Upper lobe of left lung (tissue), 4 donors: ENCODE measurements at regions not wholly inside any gene's neighbourhood (a gene's known extent, or its start where the extent isn't known, plus 50 kb on each side); places are given as distances from the start of the nearest gene placed in this dataset.

Experiments used
- EP300 ChIP-seq, 4 donors: sonication (generic); formaldehyde crosslinking; IDR thresholded peaks; one replicate each; pipeline ENCODE4 v1.5.1; 2017; ENCODE audit warnings: antibody characterized with exemption in 4 of 4, control low read depth in 2 of 4
- POLR2A ChIP-seq, 4 donors: fragments of 450-650 bp; IDR thresholded peaks; one replicate each; pipeline ENCODE4 v1.5.1; 2016 to 2017; ENCODE audit warnings: antibody characterized with exemption in 4 of 4, mild to moderate bottlenecking in 2 of 4
- TF ChIP-seq, protein P1 (sequence below), 6 experiments: fragments of 450-650 bp in 4 of 6; fragments of 200-600 bp in 2 of 6; sonication (generic) in 2 of 6; IDR thresholded peaks; one replicate each; pipeline ENCODE4 v1.5.1; 2016 to 2019; ENCODE audit warnings: antibody characterized with exemption in 6 of 6

DNA sequence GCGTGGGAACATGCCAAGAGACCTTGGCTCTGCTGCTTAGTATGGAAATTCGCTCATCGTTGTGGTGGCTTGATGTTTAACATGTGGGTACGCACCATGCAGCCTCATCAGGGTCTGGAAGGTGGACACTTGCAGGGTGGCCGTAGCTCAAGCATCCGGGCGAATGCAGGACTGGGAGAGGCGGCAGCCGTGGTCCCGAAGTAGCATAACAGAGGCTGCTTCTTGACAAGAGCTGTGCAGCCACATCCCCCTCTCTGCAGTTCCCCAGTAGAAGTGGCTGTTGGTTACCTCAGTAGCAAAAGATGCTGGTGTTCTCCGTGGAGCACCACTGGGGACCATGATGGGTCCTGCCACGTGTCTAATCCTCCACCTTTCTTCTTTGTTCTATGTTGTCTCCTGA lies 195.0 kb downstream of the THBS2 start:
- TF ChIP-seq EP300 (IDR thresholded peaks at IDR 0.05) (no peak), POLR2A (IDR thresholded peaks at IDR 0.05) (no peak)
- TF ChIP-seq, protein P1, sequence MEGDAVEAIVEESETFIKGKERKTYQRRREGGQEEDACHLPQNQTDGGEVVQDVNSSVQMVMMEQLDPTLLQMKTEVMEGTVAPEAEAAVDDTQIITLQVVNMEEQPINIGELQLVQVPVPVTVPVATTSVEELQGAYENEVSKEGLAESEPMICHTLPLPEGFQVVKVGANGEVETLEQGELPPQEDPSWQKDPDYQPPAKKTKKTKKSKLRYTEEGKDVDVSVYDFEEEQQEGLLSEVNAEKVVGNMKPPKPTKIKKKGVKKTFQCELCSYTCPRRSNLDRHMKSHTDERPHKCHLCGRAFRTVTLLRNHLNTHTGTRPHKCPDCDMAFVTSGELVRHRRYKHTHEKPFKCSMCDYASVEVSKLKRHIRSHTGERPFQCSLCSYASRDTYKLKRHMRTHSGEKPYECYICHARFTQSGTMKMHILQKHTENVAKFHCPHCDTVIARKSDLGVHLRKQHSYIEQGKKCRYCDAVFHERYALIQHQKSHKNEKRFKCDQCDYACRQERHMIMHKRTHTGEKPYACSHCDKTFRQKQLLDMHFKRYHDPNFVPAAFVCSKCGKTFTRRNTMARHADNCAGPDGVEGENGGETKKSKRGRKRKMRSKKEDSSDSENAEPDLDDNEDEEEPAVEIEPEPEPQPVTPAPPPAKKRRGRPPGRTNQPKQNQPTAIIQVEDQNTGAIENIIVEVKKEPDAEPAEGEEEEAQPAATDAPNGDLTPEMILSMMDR (IDR thresholded peaks at IDR 0.05): no peak
